AG09319 (cell line): ENCODE measurements at regions not wholly inside any gene's neighbourhood (a gene's known extent, or its start where the extent isn't known, plus 50 kb on each side); places are given as distances from the start of the nearest gene placed in this dataset.

ENCODE experiments used
- DNase-seq: peaks from one replicate; pipeline ENCODE4 v3.0.0-alpha.2; 2010; ENCODE audit warnings: low read depth; ENCODE audit errors: extremely low read depth
- CTCF ChIP-seq: IDR thresholded peaks from 2 replicates; pipeline ENCODE4 v1.5.1; 2011; ENCODE audit warnings: low read depth, mild to moderate bottlenecking, inconsistent platforms, low read length, moderate library complexity

GRCh38 chr22:22743128-22743760, 98.8 kb downstream of the GGTLC2 start:
- no peak for TF ChIP-seq CTCF
- DNase-seq, result no peak

GRCh38 chr22:22744412-22745224, 100.2 kb downstream of the GGTLC2 start:
- no peak for DNase-seq
- no peak for TF ChIP-seq CTCF

GRCh38 chr22:22745225-22746060, 101.0 kb downstream of the GGTLC2 start:
- TF ChIP-seq CTCF, result peak; percentile 62
- no peak for DNase-seq

- no peak for DNase-seq
- TF ChIP-seq CTCF, result no peak
Measured at GRCh38 chr22:22746061-22746962, 101.9 kb downstream of the GGTLC2 start.

- DNase-seq, result no peak
- TF ChIP-seq CTCF, result no peak
Measured at GRCh38 chr22:22746963-22747933, 102.8 kb downstream of the GGTLC2 start.

GRCh38 chr22:22748297-22748743, 103.9 kb downstream of the GGTLC2 start:
- DNase-seq, result peak; percentile 14
- peak; percentile 84 for TF ChIP-seq CTCF
